ENCODE measurements at regions not wholly inside any gene's neighbourhood (a gene's known extent, or its start where the extent isn't known, plus 50 kb on each side); places are given as distances from the start of the nearest gene placed in this dataset.
"Not testable (repeated sequence)": the region's sequence is repeated elsewhere in the genome, so short reads cannot be mapped to it uniquely, and the experiment has no call there.

GRCh38 chr6:140548366-140548765, 1173.9 kb upstream of the CITED2 start:
- no peak for DNase-seq

GRCh38 chr6:140546640-140547039, 1172.2 kb upstream of the CITED2 start:
- DNase-seq, result no peak

GRCh38 chr6:140544431-140544830, 1170.0 kb upstream of the CITED2 start:
- DNase-seq, result no peak

- no peak for DNase-seq
These were observed 1168.4 kb upstream of the CITED2 start for GRCh38 chr6:140542863-140543262.

- DNase-seq, result no peak
These were observed 1166.8 kb upstream of the CITED2 start for GRCh38 chr6:140541288-140541687.

GRCh38 chr6:140540743-140541142, 1166.3 kb upstream of the CITED2 start:
- no peak for DNase-seq

GRCh38 chr6:140538926-140539325, 1164.5 kb upstream of the CITED2 start:
- DNase-seq, result no peak

GRCh38 chr6:140537834-140538705, 1163.6 kb upstream of the CITED2 start:
- DNase-seq, result no peak

- no peak for DNase-seq
These were observed 1162.8 kb upstream of the CITED2 start for GRCh38 chr6:140537211-140537610.

- no peak for DNase-seq
These were observed 1161.1 kb upstream of the CITED2 start for GRCh38 chr6:140535511-140535910.

GRCh38 chr6:140533526-140533925, 1159.1 kb upstream of the CITED2 start:
- DNase-seq, result no peak

- DNase-seq, result no peak
These were observed 1130.3 kb upstream of the CITED2 start for GRCh38 chr6:140504776-140505175.

GRCh38 chr6:140500849-140501248, 1126.4 kb upstream of the CITED2 start:
- DNase-seq, result no peak

- no peak for DNase-seq
These were observed 1125.2 kb upstream of the CITED2 start for GRCh38 chr6:140499607-140500006.

GRCh38 chr6:140494321-140495108, 1120.1 kb upstream of the CITED2 start:
- no peak for DNase-seq

- DNase-seq, result not testable (repeated sequence)
These were observed 1119.0 kb upstream of the CITED2 start for GRCh38 chr6:140493470-140493869.

GRCh38 chr6:140490081-140490480, 1115.6 kb upstream of the CITED2 start:
- DNase-seq, result no peak

- DNase-seq, result no peak
These were observed 1113.1 kb upstream of the CITED2 start for GRCh38 chr6:140487586-140487985.

GRCh38 chr6:140486450-140487361, 1112.3 kb upstream of the CITED2 start:
- DNase-seq, result no peak

- DNase-seq, result no peak
These were observed 1111.4 kb upstream of the CITED2 start for GRCh38 chr6:140485740-140486449.

- no peak for DNase-seq
These were observed 1106.4 kb upstream of the CITED2 start for GRCh38 chr6:140480852-140481251.

- DNase-seq, result no peak
These were observed 1104.2 kb upstream of the CITED2 start for GRCh38 chr6:140478631-140479030.
